Epithelial cell of proximal tubule (primary cell): ENCODE measurements at regions not wholly inside any gene's neighbourhood (a gene's known extent, or its start where the extent isn't known, plus 50 kb on each side); places are given as distances from the start of the nearest gene placed in this dataset.

Source experiments
- DNase-seq: peaks from one replicate; pipeline ENCODE4 v3.0.0-alpha.2; 2011; ENCODE audit warnings: low read depth
- H3K4me3 ChIP-seq: 2 replicates; pipeline ENCODE4 v1.5.1; 2011; ENCODE audit warnings: low read depth, mild to moderate bottlenecking, low read length
- TF ChIP-seq, protein P1 (sequence below): conservative IDR thresholded peaks from 2 replicates; pipeline ENCODE4 v1.5.1; 2012; ENCODE audit warnings: low read depth, mild to moderate bottlenecking, low read length

DNA sequence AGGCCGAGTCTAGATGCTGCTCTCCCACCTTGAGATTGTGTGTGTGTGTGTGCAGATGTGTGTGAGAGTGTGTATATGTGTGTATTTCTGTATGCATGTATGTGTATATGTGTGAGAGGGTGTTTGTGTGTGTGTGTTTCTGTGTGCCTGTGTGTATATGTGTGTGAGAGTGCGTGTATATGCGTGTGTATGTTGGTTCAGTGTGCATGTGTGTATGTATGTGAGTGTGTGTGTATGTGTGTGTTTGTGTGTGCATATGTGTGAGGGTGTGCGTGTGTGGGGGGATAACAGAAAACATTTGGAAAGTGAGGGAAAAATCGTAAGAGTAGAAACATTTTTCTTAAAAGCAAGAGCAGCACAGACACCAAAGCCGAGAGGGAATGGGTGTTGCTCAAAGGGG is 309.1 kb downstream of the NDUFA10 start:
- TF ChIP-seq, protein P1, sequence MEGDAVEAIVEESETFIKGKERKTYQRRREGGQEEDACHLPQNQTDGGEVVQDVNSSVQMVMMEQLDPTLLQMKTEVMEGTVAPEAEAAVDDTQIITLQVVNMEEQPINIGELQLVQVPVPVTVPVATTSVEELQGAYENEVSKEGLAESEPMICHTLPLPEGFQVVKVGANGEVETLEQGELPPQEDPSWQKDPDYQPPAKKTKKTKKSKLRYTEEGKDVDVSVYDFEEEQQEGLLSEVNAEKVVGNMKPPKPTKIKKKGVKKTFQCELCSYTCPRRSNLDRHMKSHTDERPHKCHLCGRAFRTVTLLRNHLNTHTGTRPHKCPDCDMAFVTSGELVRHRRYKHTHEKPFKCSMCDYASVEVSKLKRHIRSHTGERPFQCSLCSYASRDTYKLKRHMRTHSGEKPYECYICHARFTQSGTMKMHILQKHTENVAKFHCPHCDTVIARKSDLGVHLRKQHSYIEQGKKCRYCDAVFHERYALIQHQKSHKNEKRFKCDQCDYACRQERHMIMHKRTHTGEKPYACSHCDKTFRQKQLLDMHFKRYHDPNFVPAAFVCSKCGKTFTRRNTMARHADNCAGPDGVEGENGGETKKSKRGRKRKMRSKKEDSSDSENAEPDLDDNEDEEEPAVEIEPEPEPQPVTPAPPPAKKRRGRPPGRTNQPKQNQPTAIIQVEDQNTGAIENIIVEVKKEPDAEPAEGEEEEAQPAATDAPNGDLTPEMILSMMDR, result no peak
- H3K4me3 ChIP-seq, result no peak overlapping the region
- no peak for DNase-seq

DNA sequence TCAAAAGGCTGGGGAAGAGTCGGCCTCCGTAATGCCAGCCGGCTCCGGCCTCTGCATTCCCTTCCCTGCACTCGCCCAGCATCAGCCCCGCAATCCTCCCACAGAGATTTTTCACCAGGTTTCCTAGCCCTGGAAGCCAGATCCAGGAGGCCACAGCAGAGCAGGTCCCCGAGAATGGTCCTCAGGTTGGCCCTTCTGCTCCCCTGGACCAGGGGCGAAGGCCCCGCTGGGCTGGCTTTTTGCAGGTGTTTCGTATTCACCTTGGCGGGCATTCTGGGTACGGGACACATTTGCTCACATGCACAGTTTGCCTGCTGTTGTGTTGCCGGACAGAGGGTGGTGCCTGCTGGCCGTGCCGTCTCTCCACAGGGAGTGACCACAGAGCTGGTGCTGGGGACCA is 309.5 kb downstream of the NDUFA10 start:
- TF ChIP-seq, protein P1, result no peak

DNA sequence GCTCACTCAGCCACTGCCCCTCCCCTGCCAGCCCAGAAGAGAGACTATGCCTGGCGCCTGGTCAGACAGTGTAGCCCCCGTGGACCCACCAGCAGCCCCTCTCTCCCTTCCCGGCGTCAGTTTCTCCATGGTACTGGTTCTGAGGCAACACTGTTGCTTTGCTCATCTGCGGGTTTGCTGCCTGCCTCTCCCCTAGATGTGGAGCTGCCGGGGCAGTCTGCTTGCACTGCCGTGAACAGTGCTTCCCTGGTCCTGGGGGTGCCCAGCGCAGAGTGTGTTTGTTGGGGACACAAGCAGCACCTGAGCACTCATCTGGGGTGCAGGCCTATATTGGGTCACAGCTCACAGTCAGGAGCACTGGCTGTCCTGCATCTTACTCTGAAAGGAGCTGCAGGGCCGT is 309.9 kb downstream of the NDUFA10 start:
- no peak overlapping the region for H3K4me3 ChIP-seq
- TF ChIP-seq, protein P1, result no peak
- no peak for DNase-seq

More for the DNA sequence above, 309.5 kb downstream of the NDUFA10 start:
- no peak overlapping the region for H3K4me3 ChIP-seq
- DNase-seq, result no peak

DNA sequence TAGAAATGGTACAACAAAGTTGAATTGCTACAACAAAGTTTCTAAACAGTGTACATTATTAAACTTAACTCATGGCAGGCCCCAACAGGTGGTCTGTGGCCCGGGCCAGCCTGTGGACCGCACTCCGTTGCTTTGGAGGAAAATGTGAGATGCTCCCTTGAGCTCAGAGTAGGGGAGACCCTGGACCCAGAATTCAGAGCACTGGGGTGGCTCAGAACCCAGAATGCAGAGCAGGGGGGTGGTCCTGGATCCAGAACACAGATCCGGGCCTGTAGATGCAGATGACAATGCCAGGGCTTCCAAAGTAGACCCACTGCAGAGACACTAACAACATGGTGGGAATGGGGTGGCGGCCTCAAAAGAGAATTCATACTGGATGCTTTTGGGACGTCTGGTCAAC is 311.0 kb downstream of the NDUFA10 start:
- H3K4me3 ChIP-seq, result no peak overlapping the region
- TF ChIP-seq, protein P1, result no peak
- no peak for DNase-seq

DNA sequence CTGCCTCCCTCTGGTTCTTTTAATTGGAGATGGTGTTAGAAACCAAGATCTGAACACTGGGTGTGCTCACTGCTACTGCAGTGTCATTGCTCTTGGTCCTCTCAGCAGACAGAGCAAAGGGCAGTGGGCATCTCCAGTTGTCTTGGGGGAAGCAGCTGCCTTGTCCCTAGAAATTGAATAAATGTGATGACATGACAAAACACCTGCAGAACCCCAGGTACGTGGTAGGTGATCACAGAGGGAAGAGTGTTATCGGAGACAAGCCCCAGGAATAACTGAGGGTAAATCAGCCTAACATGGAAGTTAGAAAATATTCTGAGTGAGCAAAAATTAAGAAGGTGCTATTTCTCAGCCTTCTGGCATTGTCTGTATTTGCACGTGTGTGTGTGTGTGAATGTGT is 311.9 kb upstream of the HDAC4 start:
- no peak for DNase-seq
- TF ChIP-seq, protein P1, result no peak
- no peak overlapping the region for H3K4me3 ChIP-seq

DNA sequence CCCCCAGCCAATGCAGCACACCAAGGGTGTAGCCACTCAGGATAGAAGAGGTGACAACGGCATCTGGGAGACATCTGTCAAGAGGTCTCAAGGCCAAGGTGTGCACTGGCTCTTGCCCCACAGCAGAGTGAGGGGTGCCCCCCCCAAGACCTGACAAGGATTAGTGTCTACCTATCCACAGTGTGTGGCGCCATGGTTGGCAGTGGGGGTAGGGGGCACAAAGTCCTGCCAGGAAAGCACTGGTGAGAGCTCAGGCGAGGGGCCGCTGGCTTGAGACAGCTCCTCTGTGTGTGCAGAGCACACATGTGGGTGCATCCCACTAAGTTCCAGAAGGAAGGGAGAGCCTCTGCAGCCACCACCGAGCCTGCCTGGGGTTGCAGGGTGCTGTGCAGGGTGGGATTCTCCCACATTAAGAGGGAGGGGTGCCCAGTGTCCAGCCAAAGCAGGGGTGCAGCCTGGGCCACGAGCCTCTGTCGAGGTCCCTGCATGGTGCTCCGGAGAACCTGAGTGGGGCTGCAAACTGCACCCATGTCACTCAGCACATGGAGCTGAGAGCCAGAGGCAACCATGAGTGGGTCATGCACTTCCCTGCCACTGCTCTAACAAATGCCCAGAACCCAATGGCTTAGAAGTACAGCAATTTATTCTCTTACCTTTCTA is 311.2 kb upstream of the HDAC4 start:
- DNase-seq, result no peak
- TF ChIP-seq, protein P1, result no peak
- no peak overlapping the region for H3K4me3 ChIP-seq
